ENCODE measurements at regions not wholly inside any gene's neighbourhood (a gene's known extent, or its start where the extent isn't known, plus 50 kb on each side); places are given as distances from the start of the nearest gene placed in this dataset.

DNA sequence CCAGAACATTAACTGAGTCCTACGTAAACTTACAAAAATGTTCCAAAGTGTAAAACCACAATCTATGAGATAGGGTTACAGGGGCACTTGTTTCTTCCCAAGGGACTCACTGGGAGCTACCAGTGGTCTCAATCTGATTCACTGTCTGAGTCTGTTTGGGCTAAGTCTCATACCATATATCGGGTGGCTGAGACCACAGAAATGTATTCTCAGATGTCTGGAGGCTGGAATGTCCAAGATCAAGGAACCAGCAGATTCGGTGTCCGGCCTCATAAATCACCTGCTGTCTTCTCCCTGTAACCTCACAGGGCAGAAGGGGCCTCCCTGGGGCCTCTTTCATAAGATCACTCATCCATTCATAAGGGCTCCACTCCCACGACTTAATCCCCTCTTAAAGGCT lies 616.3 kb upstream of the TMEM132C start:
- Histone ChIP-seq H3K27ac (ENCODE audit: low read length) (no peak overlapping the region), H3K36me3 (ENCODE audit: insufficient read depth, low read length) (no peaks in the 10 kb centered on the region)
- no peak for DNase-seq

GRCh38 chr12:127652281-127652680 lies 614.7 kb upstream of the TMEM132C start:
- H3K9me3 ChIP-seq (ENCODE audit: low read length) = no peaks in the 10 kb centered on the region
- no peak overlapping the region for H2AFZ ChIP-seq (ENCODE audit: low read length)
- H3K79me2 ChIP-seq (ENCODE audit: low read length) = no peaks in the 10 kb centered on the region
- H3K36me3 ChIP-seq (ENCODE audit: insufficient read depth, low read length) = no peaks in the 10 kb centered on the region
- no peak overlapping the region for H3K4me3 ChIP-seq (ENCODE audit: low read length)
- H3K4me1 ChIP-seq (ENCODE audit: low read length) = no peaks in the 10 kb centered on the region
- H3K4me2 ChIP-seq (ENCODE audit: low read depth, low read length, poor library complexity, severe bottlenecking) = no peak overlapping the region
- no peaks in the 10 kb centered on the region for H3K27me3 ChIP-seq (ENCODE audit: low read length)
- H4K20me1 ChIP-seq (ENCODE audit: insufficient read depth, low read depth, low read length) = no peaks in the 10 kb centered on the region
- no peak overlapping the region for H3K9ac ChIP-seq (ENCODE audit: low read length)
- DNase-seq = no peak
- H3K27ac ChIP-seq (ENCODE audit: low read length) = no peak overlapping the region
- H3K9me2 ChIP-seq (replicated peaks; ENCODE audit: insufficient read depth, low read length) = no peaks in the 10 kb centered on the region

More for the DNA sequence above, 616.3 kb upstream of the TMEM132C start:
- Histone ChIP-seq H4K20me1 (ENCODE audit: insufficient read depth, low read depth, low read length) (no peaks in the 10 kb centered on the region), H3K79me2 (ENCODE audit: low read length) (no peaks in the 10 kb centered on the region), H3K4me2 (ENCODE audit: low read depth, low read length, poor library complexity, severe bottlenecking) (no peak overlapping the region), H3K9me3 (ENCODE audit: low read length) (no peaks in the 10 kb centered on the region), H3K4me1 (ENCODE audit: low read length) (no peaks in the 10 kb centered on the region), H3K4me3 (ENCODE audit: low read length) (no peak overlapping the region), H3K9me2 (replicated peaks; ENCODE audit: insufficient read depth, low read length) (no peaks in the 10 kb centered on the region), H3K9ac (ENCODE audit: low read length) (no peak overlapping the region), H2AFZ (ENCODE audit: low read length) (no peak overlapping the region), H3K27me3 (ENCODE audit: low read length) (no peaks in the 10 kb centered on the region)

- no peaks in the 10 kb centered on the region for H4K20me1 ChIP-seq (ENCODE audit: insufficient read depth, low read depth, low read length)
- no peak overlapping the region for H3K9ac ChIP-seq (ENCODE audit: low read length)
- no peak overlapping the region for H3K27ac ChIP-seq (ENCODE audit: low read length)
- no peaks in the 10 kb centered on the region for H3K9me2 ChIP-seq (replicated peaks; ENCODE audit: insufficient read depth, low read length)
- no peak overlapping the region for H3K4me3 ChIP-seq (ENCODE audit: low read length)
- no peaks in the 10 kb centered on the region for H3K36me3 ChIP-seq (ENCODE audit: insufficient read depth, low read length)
- no peaks in the 10 kb centered on the region for H3K9me3 ChIP-seq (ENCODE audit: low read length)
- H3K4me2 ChIP-seq (ENCODE audit: low read depth, low read length, poor library complexity, severe bottlenecking) = no peak overlapping the region
- DNase-seq = no peak
- H2AFZ ChIP-seq (ENCODE audit: low read length) = no peak overlapping the region
- H3K27me3 ChIP-seq (ENCODE audit: low read length) = no peaks in the 10 kb centered on the region
- H3K4me1 ChIP-seq (ENCODE audit: low read length) = no peaks in the 10 kb centered on the region
- H3K79me2 ChIP-seq (ENCODE audit: low read length) = no peaks in the 10 kb centered on the region
Observed at GRCh38 chr12:127654383-127654985, 612.5 kb upstream of the TMEM132C start.

DNA sequence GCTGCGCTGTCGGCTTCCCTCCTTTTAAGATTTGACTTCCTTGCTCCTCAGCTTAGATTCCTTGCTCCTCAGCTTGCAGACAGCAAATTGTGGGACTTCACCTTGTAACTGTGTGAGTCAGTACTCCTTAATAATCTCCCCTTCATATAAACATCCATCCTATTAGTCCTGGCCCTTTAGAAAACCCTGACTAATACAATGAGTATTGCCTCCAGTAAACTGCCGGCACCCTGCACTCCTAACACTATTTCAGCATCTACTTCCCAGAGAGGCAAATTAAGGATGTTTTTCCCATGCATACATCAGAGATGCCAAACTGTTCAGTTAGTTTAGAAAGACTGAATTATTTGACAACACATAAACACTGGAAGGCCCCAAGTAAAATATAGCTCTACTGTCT lies 611.3 kb upstream of the TMEM132C start:
- Histone ChIP-seq H3K27me3 (ENCODE audit: low read length) (no peaks in the 10 kb centered on the region), H2AFZ (ENCODE audit: low read length) (no peak overlapping the region), H3K9me3 (ENCODE audit: low read length) (no peaks in the 10 kb centered on the region), H3K4me3 (ENCODE audit: low read length) (no peak overlapping the region), H3K27ac (ENCODE audit: low read length) (no peak overlapping the region), H3K9ac (ENCODE audit: low read length) (no peak overlapping the region), H4K20me1 (ENCODE audit: insufficient read depth, low read depth, low read length) (no peaks in the 10 kb centered on the region), H3K36me3 (ENCODE audit: insufficient read depth, low read length) (no peaks in the 10 kb centered on the region), H3K4me2 (ENCODE audit: low read depth, low read length, poor library complexity, severe bottlenecking) (no peak overlapping the region), H3K79me2 (ENCODE audit: low read length) (no peaks in the 10 kb centered on the region), H3K4me1 (ENCODE audit: low read length) (no peaks in the 10 kb centered on the region), H3K9me2 (replicated peaks; ENCODE audit: insufficient read depth, low read length) (no peaks in the 10 kb centered on the region)
- DNase-seq = no peak

- H2AFZ ChIP-seq (ENCODE audit: low read length) = no peak overlapping the region
- DNase-seq = no peak
- H3K27ac ChIP-seq (ENCODE audit: low read length) = no peak overlapping the region
- no peaks in the 10 kb centered on the region for H3K79me2 ChIP-seq (ENCODE audit: low read length)
- H3K27me3 ChIP-seq (ENCODE audit: low read length) = no peaks in the 10 kb centered on the region
- no peaks in the 10 kb centered on the region for H3K9me2 ChIP-seq (replicated peaks; ENCODE audit: insufficient read depth, low read length)
- H3K4me2 ChIP-seq (ENCODE audit: low read depth, low read length, poor library complexity, severe bottlenecking) = no peak overlapping the region
- no peaks in the 10 kb centered on the region for H3K4me1 ChIP-seq (ENCODE audit: low read length)
- H3K4me3 ChIP-seq (ENCODE audit: low read length) = no peak overlapping the region
- H4K20me1 ChIP-seq (ENCODE audit: insufficient read depth, low read depth, low read length) = no peaks in the 10 kb centered on the region
- H3K9me3 ChIP-seq (ENCODE audit: low read length) = no peaks in the 10 kb centered on the region
- H3K36me3 ChIP-seq (ENCODE audit: insufficient read depth, low read length) = no peaks in the 10 kb centered on the region
- no peak overlapping the region for H3K9ac ChIP-seq (ENCODE audit: low read length)
Observed at GRCh38 chr12:127656266-127656665, 610.7 kb upstream of the TMEM132C start.

- H2AFZ ChIP-seq (ENCODE audit: low read length) = no peak overlapping the region
- no peak overlapping the region for H3K27ac ChIP-seq (ENCODE audit: low read length)
- no peaks in the 10 kb centered on the region for H3K79me2 ChIP-seq (ENCODE audit: low read length)
- H4K20me1 ChIP-seq (ENCODE audit: insufficient read depth, low read depth, low read length) = no peaks in the 10 kb centered on the region
- H3K4me3 ChIP-seq (ENCODE audit: low read length) = no peak overlapping the region
- no peaks in the 10 kb centered on the region for H3K9me2 ChIP-seq (replicated peaks; ENCODE audit: insufficient read depth, low read length)
- no peaks in the 10 kb centered on the region for H3K27me3 ChIP-seq (ENCODE audit: low read length)
- no peaks in the 10 kb centered on the region for H3K4me1 ChIP-seq (ENCODE audit: low read length)
- no peak for DNase-seq
- no peak overlapping the region for H3K4me2 ChIP-seq (ENCODE audit: low read depth, low read length, poor library complexity, severe bottlenecking)
- H3K9ac ChIP-seq (ENCODE audit: low read length) = no peak overlapping the region
- no peaks in the 10 kb centered on the region for H3K9me3 ChIP-seq (ENCODE audit: low read length)
- H3K36me3 ChIP-seq (ENCODE audit: insufficient read depth, low read length) = no peaks in the 10 kb centered on the region
Observed at GRCh38 chr12:127657036-127657435, 609.9 kb upstream of the TMEM132C start.

DNA sequence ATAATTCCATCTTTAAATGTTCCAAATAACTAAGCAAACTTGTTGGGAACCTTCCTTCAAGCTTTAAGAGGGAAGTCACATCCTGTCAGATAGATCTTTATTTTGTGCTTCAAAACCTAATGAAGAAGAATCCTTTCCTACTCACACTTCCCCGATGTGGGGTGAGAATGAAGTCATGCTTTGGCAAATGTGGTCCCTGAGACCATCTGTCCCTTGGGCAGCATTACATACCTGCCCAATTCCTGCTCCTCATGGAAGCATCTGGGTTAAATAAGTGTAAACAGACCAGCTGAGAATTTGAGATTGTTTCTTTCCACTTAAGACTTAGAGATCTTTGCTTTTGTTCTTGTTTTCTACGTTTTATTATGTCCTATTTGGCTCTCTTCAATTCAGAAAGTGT lies 606.0 kb upstream of the TMEM132C start:
- H3K4me2 ChIP-seq (ENCODE audit: low read depth, low read length, poor library complexity, severe bottlenecking) = no peak overlapping the region
- no peaks in the 10 kb centered on the region for H4K20me1 ChIP-seq (ENCODE audit: insufficient read depth, low read depth, low read length)
- H2AFZ ChIP-seq (ENCODE audit: low read length) = no peak overlapping the region
- H3K9me2 ChIP-seq (replicated peaks; ENCODE audit: insufficient read depth, low read length) = no peaks in the 10 kb centered on the region
- no peak overlapping the region for H3K27ac ChIP-seq (ENCODE audit: low read length)
- H3K9ac ChIP-seq (ENCODE audit: low read length) = no peak overlapping the region
- no peaks in the 10 kb centered on the region for H3K9me3 ChIP-seq (ENCODE audit: low read length)
- H3K4me3 ChIP-seq (ENCODE audit: low read length) = no peak overlapping the region
- no peaks in the 10 kb centered on the region for H3K27me3 ChIP-seq (ENCODE audit: low read length)
- DNase-seq = no peak
- H3K4me1 ChIP-seq (ENCODE audit: low read length) = no peaks in the 10 kb centered on the region
- H3K36me3 ChIP-seq (ENCODE audit: insufficient read depth, low read length) = no peaks in the 10 kb centered on the region
- H3K79me2 ChIP-seq (ENCODE audit: low read length) = no peaks in the 10 kb centered on the region

- H3K36me3 ChIP-seq (ENCODE audit: insufficient read depth, low read length) = no peaks in the 10 kb centered on the region
- H3K4me1 ChIP-seq (ENCODE audit: low read length) = no peaks in the 10 kb centered on the region
Observed at GRCh38 chr12:127663716-127664115, 603.3 kb upstream of the TMEM132C start.

GRCh38 chr12:127664901-127665300 lies 602.1 kb upstream of the TMEM132C start:
- no peaks in the 10 kb centered on the region for H3K79me2 ChIP-seq (ENCODE audit: low read length)
- no peak overlapping the region for H3K27ac ChIP-seq (ENCODE audit: low read length)
- H3K9ac ChIP-seq (ENCODE audit: low read length) = no peak overlapping the region
- no peaks in the 10 kb centered on the region for H4K20me1 ChIP-seq (ENCODE audit: insufficient read depth, low read depth, low read length)
- no peaks in the 10 kb centered on the region for H3K9me3 ChIP-seq (ENCODE audit: low read length)
- H3K9me2 ChIP-seq (replicated peaks; ENCODE audit: insufficient read depth, low read length) = no peaks in the 10 kb centered on the region
- H3K4me2 ChIP-seq (ENCODE audit: low read depth, low read length, poor library complexity, severe bottlenecking) = no peak overlapping the region
- no peak for DNase-seq
- no peaks in the 10 kb centered on the region for H3K36me3 ChIP-seq (ENCODE audit: insufficient read depth, low read length)
- H2AFZ ChIP-seq (ENCODE audit: low read length) = no peak overlapping the region
- H3K4me3 ChIP-seq (ENCODE audit: low read length) = no peak overlapping the region
- no peaks in the 10 kb centered on the region for H3K27me3 ChIP-seq (ENCODE audit: low read length)
- H3K4me1 ChIP-seq (ENCODE audit: low read length) = no peaks in the 10 kb centered on the region

More at GRCh38 chr12:127663716-127664115, 603.3 kb upstream of the TMEM132C start:
- DNase-seq = no peak
- Histone ChIP-seq H3K27ac (ENCODE audit: low read length) (no peak overlapping the region), H2AFZ (ENCODE audit: low read length) (no peak overlapping the region), H3K9ac (ENCODE audit: low read length) (no peak overlapping the region), H4K20me1 (ENCODE audit: insufficient read depth, low read depth, low read length) (no peaks in the 10 kb centered on the region), H3K9me3 (ENCODE audit: low read length) (no peaks in the 10 kb centered on the region), H3K4me2 (ENCODE audit: low read depth, low read length, poor library complexity, severe bottlenecking) (no peak overlapping the region), H3K27me3 (ENCODE audit: low read length) (no peaks in the 10 kb centered on the region), H3K9me2 (replicated peaks; ENCODE audit: insufficient read depth, low read length) (no peaks in the 10 kb centered on the region), H3K79me2 (ENCODE audit: low read length) (no peaks in the 10 kb centered on the region), H3K4me3 (ENCODE audit: low read length) (no peak overlapping the region)
